GM19035 (cell line): ENCODE measurements at regions not wholly inside any gene's neighbourhood (a gene's known extent, or its start where the extent isn't known, plus 50 kb on each side); places are given as distances from the start of the nearest gene placed in this dataset.
"Not testable (repeated sequence)": the region's sequence is repeated elsewhere in the genome, so short reads cannot be mapped to it uniquely, and the experiment has no call there.

ENCODE experiments used
- ATAC-seq: cut with Tn5 transposase; IDR thresholded peaks from one replicate; pipeline ENCODE4 v1.9.1; 2021; ENCODE audit not compliant: unreplicated experiment

- no peak for ATAC-seq
These were observed 626.2 kb downstream of the MID1IP1 start for GRCh38 chrX:39427492-39427891.

GRCh38 chrX:39427906-39428305 lies 626.6 kb downstream of the MID1IP1 start:
- no peak for ATAC-seq

- ATAC-seq = no peak
These were observed 629.3 kb downstream of the MID1IP1 start for GRCh38 chrX:39430551-39430950.

- ATAC-seq = no peak
These were observed 630.6 kb downstream of the MID1IP1 start for GRCh38 chrX:39431893-39432292.

- not testable (repeated sequence) for ATAC-seq
These were observed 633.4 kb downstream of the MID1IP1 start for GRCh38 chrX:39434671-39435070.

GRCh38 chrX:39436538-39436937 lies 635.3 kb downstream of the MID1IP1 start:
- not testable (repeated sequence) for ATAC-seq

- no peak for ATAC-seq
These were observed 636.6 kb downstream of the MID1IP1 start for GRCh38 chrX:39437670-39438441.

- no peak for ATAC-seq
These were observed 637.6 kb downstream of the MID1IP1 start for GRCh38 chrX:39438603-39439602.

GRCh38 chrX:39439906-39440798 lies 638.9 kb downstream of the MID1IP1 start:
- ATAC-seq = peak; percentile 66

- peak; percentile 33 for ATAC-seq
These were observed 639.6 kb downstream of the MID1IP1 start for GRCh38 chrX:39440799-39441284.

- ATAC-seq = no peak
These were observed 641.1 kb downstream of the MID1IP1 start for GRCh38 chrX:39442332-39442731.

- ATAC-seq = no peak
These were observed 642.0 kb downstream of the MID1IP1 start for GRCh38 chrX:39443240-39443639.

GRCh38 chrX:39445336-39445735 lies 644.1 kb downstream of the MID1IP1 start:
- no peak for ATAC-seq

- ATAC-seq = no peak
These were observed 648.1 kb downstream of the MID1IP1 start for GRCh38 chrX:39449352-39449751.

GRCh38 chrX:39450234-39450977 lies 647.4 kb downstream of the BCOR start:
- ATAC-seq = no peak

GRCh38 chrX:39451046-39451445 lies 646.7 kb downstream of the BCOR start:
- ATAC-seq = no peak

- ATAC-seq = no peak
These were observed 645.4 kb downstream of the BCOR start for GRCh38 chrX:39452401-39452800.

GRCh38 chrX:39453889-39454621 lies 643.7 kb downstream of the BCOR start:
- no peak for ATAC-seq

- no peak for ATAC-seq
These were observed 640.7 kb downstream of the BCOR start for GRCh38 chrX:39456894-39457604.
